ENCODE measurements at regions not wholly inside any gene's neighbourhood (a gene's known extent, or its start where the extent isn't known, plus 50 kb on each side); places are given as distances from the start of the nearest gene placed in this dataset.

DNA sequence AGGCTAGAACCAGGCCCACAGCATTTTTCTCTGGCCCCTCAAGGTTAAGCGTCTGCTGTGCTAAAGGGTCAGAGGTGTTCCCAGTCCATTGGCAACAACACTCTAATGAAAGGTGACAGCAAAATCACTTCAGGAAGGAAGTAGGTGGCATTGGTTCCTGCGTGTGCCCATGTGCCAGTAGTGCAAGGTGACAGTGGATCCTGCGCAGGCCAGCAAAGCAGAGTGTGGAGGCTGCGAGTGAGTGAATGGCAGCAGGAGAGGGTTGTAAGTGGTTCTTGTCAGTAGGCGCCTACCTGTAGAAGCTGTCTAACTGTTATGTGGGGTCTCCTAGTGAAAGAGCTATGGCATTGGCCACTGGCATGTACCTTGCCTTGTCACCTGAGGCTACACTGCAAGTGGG, 898.2 kb upstream of the TYRP1 start:
- H2BK15ac ChIP-seq (ENCODE audit: low read depth, low read length), result no peak overlapping the region
- H2BK120ac ChIP-seq (ENCODE audit: low read depth, low read length), result no peak overlapping the region
- H2AFZ ChIP-seq (replicated peaks; ENCODE audit: low read length, poor library complexity), result no peak overlapping the region
- H3K27ac ChIP-seq (ENCODE audit: insufficient read depth, low read length), result no peak overlapping the region
- no peak overlapping the region for H4K8ac ChIP-seq (ENCODE audit: low read depth in 2 of 2, low read length in 2 of 2)
- H3K4me3 ChIP-seq (ENCODE audit: insufficient read depth, low read depth, low read length), result no peak overlapping the region
- no peak overlapping the region for H3K9ac ChIP-seq (ENCODE audit: low read depth, low read length)
- no peak overlapping the region for H2BK5ac ChIP-seq (ENCODE audit: low read depth, low read length, poor library complexity, severe bottlenecking)
- H3K36me3 ChIP-seq (ENCODE audit: control insufficient read depth, insufficient read depth, low read length), result no peaks in the 10 kb centered on the region
- no peak overlapping the region for H4K5ac ChIP-seq (ENCODE audit: low read depth, low read length)
- no TSS peak for BruUV-seq (replicated peaks)
- no peak overlapping the region for H3K56ac ChIP-seq (ENCODE audit: extremely low read depth, insufficient read depth, low read length)
- no peak overlapping the region for H4K91ac ChIP-seq (ENCODE audit: insufficient read depth, low read depth, low read length)
- no peak overlapping the region for H3K18ac ChIP-seq (ENCODE audit: low read depth, low read length)
- dilution Hi-C loops (cut with HindIII; ENCODE audit: low sequenced_read_pairs, unreplicated experiment), result no loop called here
- no peaks in the 10 kb centered on the region for H3K9me1 ChIP-seq (ENCODE audit: insufficient read depth, low read length)
- H2BK20ac ChIP-seq (ENCODE audit: low read depth, low read length), result no peak overlapping the region
- POLR2A ChIA-PET (ENCODE audit: unreplicated experiment), result no interaction called here
- TF ChIP-seq MAZ (IDR thresholded peaks at IDR 0.05; ENCODE audit: borderline replicate concordance, low read depth, low read length), result no peak
- TF ChIP-seq RAD21 (IDR thresholded peaks at IDR 0.05; ENCODE audit: low read length), result no peak
- TF ChIP-seq, protein P1, sequence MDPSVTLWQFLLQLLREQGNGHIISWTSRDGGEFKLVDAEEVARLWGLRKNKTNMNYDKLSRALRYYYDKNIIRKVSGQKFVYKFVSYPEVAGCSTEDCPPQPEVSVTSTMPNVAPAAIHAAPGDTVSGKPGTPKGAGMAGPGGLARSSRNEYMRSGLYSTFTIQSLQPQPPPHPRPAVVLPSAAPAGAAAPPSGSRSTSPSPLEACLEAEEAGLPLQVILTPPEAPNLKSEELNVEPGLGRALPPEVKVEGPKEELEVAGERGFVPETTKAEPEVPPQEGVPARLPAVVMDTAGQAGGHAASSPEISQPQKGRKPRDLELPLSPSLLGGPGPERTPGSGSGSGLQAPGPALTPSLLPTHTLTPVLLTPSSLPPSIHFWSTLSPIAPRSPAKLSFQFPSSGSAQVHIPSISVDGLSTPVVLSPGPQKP (IDR thresholded peaks at IDR 0.05; ENCODE audit: borderline replicate concordance, low read depth, low read length), result no peak
- no peak for TF ChIP-seq SMC3 (IDR thresholded peaks at IDR 0.05; ENCODE audit: low read depth, low read length)
- TF ChIP-seq NFE2L2 (IDR thresholded peaks at IDR 0.05; ENCODE audit: low read depth, low read length), result no peak
- no peak for TF ChIP-seq FOS (IDR thresholded peaks at IDR 0.05; ENCODE audit: low read depth, low read length)
- TF ChIP-seq, protein P2, sequence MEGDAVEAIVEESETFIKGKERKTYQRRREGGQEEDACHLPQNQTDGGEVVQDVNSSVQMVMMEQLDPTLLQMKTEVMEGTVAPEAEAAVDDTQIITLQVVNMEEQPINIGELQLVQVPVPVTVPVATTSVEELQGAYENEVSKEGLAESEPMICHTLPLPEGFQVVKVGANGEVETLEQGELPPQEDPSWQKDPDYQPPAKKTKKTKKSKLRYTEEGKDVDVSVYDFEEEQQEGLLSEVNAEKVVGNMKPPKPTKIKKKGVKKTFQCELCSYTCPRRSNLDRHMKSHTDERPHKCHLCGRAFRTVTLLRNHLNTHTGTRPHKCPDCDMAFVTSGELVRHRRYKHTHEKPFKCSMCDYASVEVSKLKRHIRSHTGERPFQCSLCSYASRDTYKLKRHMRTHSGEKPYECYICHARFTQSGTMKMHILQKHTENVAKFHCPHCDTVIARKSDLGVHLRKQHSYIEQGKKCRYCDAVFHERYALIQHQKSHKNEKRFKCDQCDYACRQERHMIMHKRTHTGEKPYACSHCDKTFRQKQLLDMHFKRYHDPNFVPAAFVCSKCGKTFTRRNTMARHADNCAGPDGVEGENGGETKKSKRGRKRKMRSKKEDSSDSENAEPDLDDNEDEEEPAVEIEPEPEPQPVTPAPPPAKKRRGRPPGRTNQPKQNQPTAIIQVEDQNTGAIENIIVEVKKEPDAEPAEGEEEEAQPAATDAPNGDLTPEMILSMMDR (conservative IDR thresholded peaks at IDR 0.05; ENCODE audit: low read depth, low read length), result no peak
- no peak for TF ChIP-seq MAFK (IDR thresholded peaks at IDR 0.05; ENCODE audit: low read depth, low read length)
- no peak for TF ChIP-seq CEBPB (IDR thresholded peaks at IDR 0.05; ENCODE audit: low read depth, low read length)
- TF ChIP-seq MXI1 (IDR thresholded peaks at IDR 0.05; ENCODE audit: borderline replicate concordance, low read depth, low read length), result no peak
- no peak for TF ChIP-seq BHLHE40 (IDR thresholded peaks at IDR 0.05; ENCODE audit: low read depth, low read length)
- CTCF ChIA-PET, result no interaction called here
- H3K4ac ChIP-seq (ENCODE audit: low read depth, low read length), result no peak overlapping the region
- WGBS, 2 experiments (ENCODE audit: extremely low coverage in 2 of 2, insufficient read length in 1 of 2), result 50% methylated on average over 2 of the region's 5 CpGs; no CpG with 5 or more reads in 1 of the 2 experiments
- H3K14ac ChIP-seq (replicated peaks; ENCODE audit: low read depth, low read length), result no peak overlapping the region
- H2AK5ac ChIP-seq (ENCODE audit: low read depth, low read length), result no peak overlapping the region
- no peak overlapping the region for H3K4me2 ChIP-seq (ENCODE audit: low read depth, low read length)
- H3K23ac ChIP-seq (ENCODE audit: low read depth, low read length), result no peak overlapping the region
- H4K20me1 ChIP-seq (ENCODE audit: insufficient read depth, low read length), result no peaks in the 10 kb centered on the region
- no peaks in the 10 kb centered on the region for H3K27me3 ChIP-seq (ENCODE audit: control insufficient read depth, insufficient read depth, low read length)
- ATAC-seq (ENCODE audit: low read depth), result no peak
- no peak for DNase-seq
- no peaks in the 10 kb centered on the region for H3K4me1 ChIP-seq (ENCODE audit: control insufficient read depth, insufficient read depth, low read length)
- H3K9me3 ChIP-seq (ENCODE audit: control insufficient read depth, insufficient read depth, low read length), result peaks cover 16% of the 10 kb centered on the region
- intact Hi-C loops (cut with micrococcal nuclease), result no loop called here
- H2AK9ac ChIP-seq (replicated peaks; ENCODE audit: low read depth, low read length, poor library complexity), result no peak overlapping the region
- in situ Hi-C loops (cut with MboI; ENCODE audit: low sequenced_read_pairs), result no loop called here
- H3K79me1 ChIP-seq (ENCODE audit: low read depth in 1 of 2, low read length in 2 of 2), result no peaks in the 10 kb centered on the region

All from IMR-90 (cell line).